ENCODE measurements at regions not wholly inside any gene's neighbourhood (a gene's known extent, or its start where the extent isn't known, plus 50 kb on each side); places are given as distances from the start of the nearest gene placed in this dataset.

DNA sequence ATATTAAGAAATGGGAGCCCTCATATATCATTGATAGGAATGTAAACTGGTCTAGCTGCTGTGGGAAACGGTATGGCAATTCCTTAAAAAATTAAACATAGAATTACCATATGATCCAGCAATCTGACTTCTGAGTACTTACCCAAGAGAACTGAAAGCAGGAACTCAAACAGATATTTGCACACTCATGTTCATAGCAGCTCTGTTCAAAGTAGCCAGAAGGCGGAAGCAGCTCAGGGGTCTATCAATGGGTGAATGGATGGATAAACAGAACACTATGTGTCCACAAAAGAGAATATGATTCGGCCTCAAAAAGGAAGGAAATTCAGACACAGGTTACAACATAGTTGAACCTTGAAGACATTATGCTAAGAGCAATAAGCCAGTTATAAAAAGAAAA lies 135.7 kb upstream of the NDUFV2 start:
- TF ChIP-seq ZNF335 (tag by site-specific recombination; conservative IDR thresholded peaks at IDR 0.05) = no peak
- TF ChIP-seq IKZF3 (tag by site-specific recombination; IDR thresholded peaks at IDR 0.05) = no peak
- no peak for TF ChIP-seq ZNF133 (tag by site-specific recombination; IDR thresholded peaks at IDR 0.05)
- TF ChIP-seq ZNF155 (tag by site-specific recombination; IDR thresholded peaks at IDR 0.05) = no peak
- TF ChIP-seq CTCF (tag by site-specific recombination; IDR thresholded peaks at IDR 0.05) = no peak
- no peak for TF ChIP-seq ZNF274 (IDR thresholded peaks at IDR 0.05; ENCODE audit: low read length)
- no peak for TF ChIP-seq ZNF274 (tag by site-specific recombination; IDR thresholded peaks at IDR 0.05; ENCODE audit: borderline replicate concordance)
- no peak for TF ChIP-seq ZNF214 (tag by site-specific recombination; IDR thresholded peaks at IDR 0.05; ENCODE audit: borderline replicate concordance)
- TF ChIP-seq, protein P1, sequence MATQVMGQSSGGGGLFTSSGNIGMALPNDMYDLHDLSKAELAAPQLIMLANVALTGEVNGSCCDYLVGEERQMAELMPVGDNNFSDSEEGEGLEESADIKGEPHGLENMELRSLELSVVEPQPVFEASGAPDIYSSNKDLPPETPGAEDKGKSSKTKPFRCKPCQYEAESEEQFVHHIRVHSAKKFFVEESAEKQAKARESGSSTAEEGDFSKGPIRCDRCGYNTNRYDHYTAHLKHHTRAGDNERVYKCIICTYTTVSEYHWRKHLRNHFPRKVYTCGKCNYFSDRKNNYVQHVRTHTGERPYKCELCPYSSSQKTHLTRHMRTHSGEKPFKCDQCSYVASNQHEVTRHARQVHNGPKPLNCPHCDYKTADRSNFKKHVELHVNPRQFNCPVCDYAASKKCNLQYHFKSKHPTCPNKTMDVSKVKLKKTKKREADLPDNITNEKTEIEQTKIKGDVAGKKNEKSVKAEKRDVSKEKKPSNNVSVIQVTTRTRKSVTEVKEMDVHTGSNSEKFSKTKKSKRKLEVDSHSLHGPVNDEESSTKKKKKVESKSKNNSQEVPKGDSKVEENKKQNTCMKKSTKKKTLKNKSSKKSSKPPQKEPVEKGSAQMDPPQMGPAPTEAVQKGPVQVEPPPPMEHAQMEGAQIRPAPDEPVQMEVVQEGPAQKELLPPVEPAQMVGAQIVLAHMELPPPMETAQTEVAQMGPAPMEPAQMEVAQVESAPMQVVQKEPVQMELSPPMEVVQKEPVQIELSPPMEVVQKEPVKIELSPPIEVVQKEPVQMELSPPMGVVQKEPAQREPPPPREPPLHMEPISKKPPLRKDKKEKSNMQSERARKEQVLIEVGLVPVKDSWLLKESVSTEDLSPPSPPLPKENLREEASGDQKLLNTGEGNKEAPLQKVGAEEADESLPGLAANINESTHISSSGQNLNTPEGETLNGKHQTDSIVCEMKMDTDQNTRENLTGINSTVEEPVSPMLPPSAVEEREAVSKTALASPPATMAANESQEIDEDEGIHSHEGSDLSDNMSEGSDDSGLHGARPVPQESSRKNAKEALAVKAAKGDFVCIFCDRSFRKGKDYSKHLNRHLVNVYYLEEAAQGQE (tag by site-specific recombination; IDR thresholded peaks at IDR 0.05) = no peak
- TF ChIP-seq ZNF707 (tag by site-specific recombination; IDR thresholded peaks at IDR 0.05) = no peak
- no peak for TF ChIP-seq ATF2 (tag by site-specific recombination; IDR thresholded peaks at IDR 0.05; ENCODE audit: low read depth)
- no peak for TF ChIP-seq SETDB1 (IDR thresholded peaks at IDR 0.05; ENCODE audit: insufficient read length, low read length)
- TF ChIP-seq, protein P2, sequence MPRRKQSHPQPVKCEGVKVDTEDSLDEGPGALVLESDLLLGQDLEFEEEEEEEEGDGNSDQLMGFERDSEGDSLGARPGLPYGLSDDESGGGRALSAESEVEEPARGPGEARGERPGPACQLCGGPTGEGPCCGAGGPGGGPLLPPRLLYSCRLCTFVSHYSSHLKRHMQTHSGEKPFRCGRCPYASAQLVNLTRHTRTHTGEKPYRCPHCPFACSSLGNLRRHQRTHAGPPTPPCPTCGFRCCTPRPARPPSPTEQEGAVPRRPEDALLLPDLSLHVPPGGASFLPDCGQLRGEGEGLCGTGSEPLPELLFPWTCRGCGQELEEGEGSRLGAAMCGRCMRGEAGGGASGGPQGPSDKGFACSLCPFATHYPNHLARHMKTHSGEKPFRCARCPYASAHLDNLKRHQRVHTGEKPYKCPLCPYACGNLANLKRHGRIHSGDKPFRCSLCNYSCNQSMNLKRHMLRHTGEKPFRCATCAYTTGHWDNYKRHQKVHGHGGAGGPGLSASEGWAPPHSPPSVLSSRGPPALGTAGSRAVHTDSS (tag by site-specific recombination; IDR thresholded peaks at IDR 0.05) = no peak
- no peak for TF ChIP-seq ZBTB44 (tag by site-specific recombination; IDR thresholded peaks at IDR 0.05)
- no peak for TF ChIP-seq KLF9 (tag by site-specific recombination; IDR thresholded peaks at IDR 0.05; ENCODE audit: low read depth)
